DND-41 (cell line): ENCODE measurements at regions not wholly inside any gene's neighbourhood (a gene's known extent, or its start where the extent isn't known, plus 50 kb on each side); places are given as distances from the start of the nearest gene placed in this dataset.

Experiments used
- CTCF ChIP-seq: IDR thresholded peaks from 2 replicates; pipeline ENCODE4 v1.5.1; 2012; ENCODE audit warnings: borderline replicate concordance, low read length, moderate library complexity, mild to moderate bottlenecking; ENCODE audit not compliant: poor library complexity, severe bottlenecking; ENCODE audit errors: extremely low read depth
- EZH2 ChIP-seq: IDR thresholded peaks from 3 replicates; pipeline ENCODE4 v1.6.1; 2012; ENCODE audit warnings: borderline replicate concordance, low read depth, mild to moderate bottlenecking, moderate library complexity, low read length, inconsistent platforms; ENCODE audit not compliant: severe bottlenecking

GRCh38 chr17:70901870-70902269 lies 732.5 kb downstream of the KCNJ2 start:
- TF ChIP-seq CTCF: no peak
- TF ChIP-seq EZH2: no peak
